ENCODE measurements at regions not wholly inside any gene's neighbourhood (a gene's known extent, or its start where the extent isn't known, plus 50 kb on each side); places are given as distances from the start of the nearest gene placed in this dataset.

DNA sequence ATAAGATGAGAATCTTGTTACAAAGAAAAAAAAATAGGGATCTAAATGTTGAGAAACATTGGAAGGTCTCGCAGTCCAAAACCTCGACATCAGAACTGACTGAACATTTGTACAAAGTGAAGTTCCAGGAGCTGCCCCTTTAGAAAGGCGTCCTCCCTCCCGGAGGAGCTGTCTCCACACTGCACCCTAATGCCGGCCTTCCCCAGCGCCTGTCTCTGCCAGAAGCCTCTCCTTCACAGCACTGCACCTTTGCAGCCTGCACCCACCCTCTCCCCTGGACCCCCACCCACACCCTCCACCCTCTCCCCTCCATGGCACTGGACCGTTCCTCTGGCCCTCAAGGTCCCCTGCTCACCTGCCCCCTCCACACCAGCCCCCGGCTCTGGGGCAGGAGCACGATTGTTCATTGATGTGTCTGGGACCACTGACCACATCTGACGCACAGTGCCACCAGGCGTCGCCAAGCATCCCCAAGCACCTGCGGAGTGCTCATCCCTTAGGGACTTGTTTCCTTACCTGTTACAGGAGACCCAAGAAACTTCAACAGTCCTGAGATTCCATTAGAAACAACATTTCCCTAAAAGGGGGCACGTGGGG, 90.3 kb upstream of the SNTG2 start:
- Histone ChIP-seq H3K4me3 (no peak overlapping the region), H3K27me3 (ENCODE audit: low read depth) (no peaks in the 10 kb centered on the region), H3K36me3 (replicated peaks) (no peaks in the 10 kb centered on the region), H3K4me1 (no peaks in the 10 kb centered on the region), H3K9me3 (no peaks in the 10 kb centered on the region)
- in situ Hi-C loops (cut with MboI; ENCODE audit: low sequenced_read_pairs): no loop called here
- peak in 1 of 2 experiments; percentile 20 for DNase-seq (ENCODE audit: low spot score in 2 of 2)

DNA sequence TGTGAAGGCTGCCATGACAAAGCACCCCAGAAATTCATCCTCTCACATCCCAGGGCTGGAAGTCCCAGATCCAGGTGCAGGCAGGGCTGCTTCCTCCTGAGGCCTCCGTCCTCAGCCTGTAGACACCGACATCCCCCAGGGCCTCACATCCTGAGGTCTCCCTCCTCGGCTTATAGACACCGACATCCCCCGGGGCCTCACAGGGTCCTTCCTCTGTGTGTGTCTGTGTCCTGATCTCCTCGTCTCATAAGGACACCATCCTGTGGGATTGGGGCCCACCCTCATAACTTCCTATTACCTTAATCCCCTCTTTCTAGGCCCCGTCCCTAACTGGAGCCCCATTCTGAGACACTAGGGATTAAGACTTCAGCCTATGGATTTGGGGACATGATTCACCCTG, 92.0 kb upstream of the SNTG2 start:
- DNase-seq (ENCODE audit: low spot score in 2 of 2): no peak
- no peak overlapping the region for H3K4me3 ChIP-seq
- H3K4me1 ChIP-seq: no peaks in the 10 kb centered on the region
- no peaks in the 10 kb centered on the region for H3K27me3 ChIP-seq (ENCODE audit: low read depth)
- H3K36me3 ChIP-seq (replicated peaks): no peaks in the 10 kb centered on the region
- H3K9me3 ChIP-seq: no peaks in the 10 kb centered on the region
- in situ Hi-C loops (cut with MboI; ENCODE audit: low sequenced_read_pairs): no loop called here

DNA sequence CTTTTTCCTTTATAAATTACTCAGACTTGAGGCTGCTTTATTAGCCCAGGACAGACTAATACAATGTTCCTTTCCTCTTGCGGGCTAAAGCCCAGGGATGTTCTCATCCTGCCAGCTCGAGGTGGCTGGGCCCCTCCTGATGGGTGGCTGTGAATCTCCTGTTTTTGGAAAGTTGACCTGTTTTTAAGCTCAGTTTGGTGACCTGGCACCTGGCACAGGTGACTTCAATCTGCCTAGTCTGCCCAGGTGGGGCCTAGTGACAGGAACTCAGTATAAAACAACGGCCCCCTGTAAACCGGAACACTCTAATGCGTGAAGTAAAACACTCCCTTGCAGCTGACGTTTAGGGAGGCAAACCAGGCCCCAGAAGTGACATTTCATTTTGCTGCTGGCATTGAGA, 92.7 kb upstream of the SNTG2 start:
- H3K36me3 ChIP-seq (replicated peaks): no peaks in the 10 kb centered on the region
- DNase-seq (ENCODE audit: low spot score in 2 of 2): no peak
- H3K9me3 ChIP-seq: no peaks in the 10 kb centered on the region
- in situ Hi-C loops (cut with MboI; ENCODE audit: low sequenced_read_pairs): no loop called here
- H3K4me3 ChIP-seq: no peak overlapping the region
- no peaks in the 10 kb centered on the region for H3K27me3 ChIP-seq (ENCODE audit: low read depth)
- H3K4me1 ChIP-seq: no peaks in the 10 kb centered on the region

DNA sequence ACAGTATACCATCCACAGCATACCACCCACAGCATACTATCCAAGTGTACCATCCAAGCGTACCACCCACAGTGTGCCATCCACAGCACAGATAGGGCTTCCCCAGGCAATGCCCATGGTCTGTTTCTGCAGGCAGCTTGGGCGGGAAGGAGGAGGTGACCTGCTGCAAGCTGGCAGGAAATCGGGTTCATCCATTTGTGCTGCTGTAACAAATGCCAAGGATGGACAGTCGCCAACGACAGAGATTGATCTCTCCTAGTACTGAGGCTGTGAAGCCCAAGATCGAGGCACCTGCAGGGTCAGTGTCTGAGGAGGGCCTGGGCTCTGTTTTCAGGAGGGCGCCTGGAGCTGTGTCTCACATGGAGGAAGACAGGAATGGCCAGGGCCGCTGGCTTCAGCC, 93.6 kb upstream of the SNTG2 start:
- no peaks in the 10 kb centered on the region for H3K27me3 ChIP-seq (ENCODE audit: low read depth)

DNA sequence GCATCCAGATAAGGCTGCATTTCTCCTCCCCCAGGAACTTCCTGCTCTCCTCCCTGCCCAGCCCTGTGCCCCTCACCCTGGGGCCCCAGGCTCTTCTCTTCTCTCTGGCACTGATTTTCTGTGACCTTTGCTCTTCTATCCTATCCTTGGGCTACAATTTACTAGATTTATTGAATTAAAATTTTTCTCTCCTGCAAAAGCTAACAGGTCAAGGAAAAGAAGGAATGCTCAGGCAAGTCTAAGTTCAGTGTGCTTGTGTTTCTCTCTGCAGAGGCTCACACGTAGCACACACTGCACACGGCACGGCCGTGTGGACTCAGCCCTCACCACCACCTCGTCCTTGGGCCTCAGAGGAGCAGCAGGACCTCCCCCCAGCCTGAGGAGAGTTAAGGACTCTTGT, 94.2 kb upstream of the SNTG2 start:
- no peaks in the 10 kb centered on the region for H3K4me1 ChIP-seq
- no peak for DNase-seq (ENCODE audit: low spot score in 2 of 2)
- H3K9me3 ChIP-seq: no peaks in the 10 kb centered on the region
- H3K27me3 ChIP-seq (ENCODE audit: low read depth): no peaks in the 10 kb centered on the region
- H3K4me3 ChIP-seq: no peak overlapping the region
- in situ Hi-C loops (cut with MboI; ENCODE audit: low sequenced_read_pairs): no loop called here
- H3K36me3 ChIP-seq (replicated peaks): no peaks in the 10 kb centered on the region

More for the DNA sequence above, 93.6 kb upstream of the SNTG2 start:
- no peak for DNase-seq (ENCODE audit: low spot score in 2 of 2)
- no peaks in the 10 kb centered on the region for H3K36me3 ChIP-seq (replicated peaks)
- H3K4me3 ChIP-seq: no peak overlapping the region
- in situ Hi-C loops (cut with MboI; ENCODE audit: low sequenced_read_pairs): no loop called here
- H3K4me1 ChIP-seq: no peaks in the 10 kb centered on the region
- no peaks in the 10 kb centered on the region for H3K9me3 ChIP-seq

DNA sequence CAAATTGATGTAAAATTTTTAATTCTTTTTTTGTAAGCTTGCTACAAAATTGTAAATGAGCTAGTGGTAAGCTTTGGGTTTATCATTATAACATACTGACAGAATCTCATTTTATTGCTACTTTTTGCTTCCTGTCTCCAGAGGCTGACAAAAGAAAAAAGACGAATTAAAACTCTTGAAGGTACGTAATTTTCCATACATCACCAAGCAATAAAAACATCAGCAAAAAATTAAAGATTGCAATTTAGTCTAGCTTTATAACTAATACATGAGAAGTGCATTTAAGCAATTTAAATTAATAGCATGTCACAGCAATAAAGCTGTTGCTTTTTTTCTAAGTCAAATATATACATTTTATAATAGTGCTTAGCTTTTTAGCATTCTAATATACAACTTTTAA, 94.6 kb upstream of the SNTG2 start:
- Histone ChIP-seq H3K36me3 (replicated peaks) (no peaks in the 10 kb centered on the region), H3K9me3 (no peaks in the 10 kb centered on the region), H3K4me3 (no peak overlapping the region), H3K27me3 (ENCODE audit: low read depth) (no peaks in the 10 kb centered on the region), H3K4me1 (no peaks in the 10 kb centered on the region)
- DNase-seq (ENCODE audit: low spot score in 2 of 2): no peak
- in situ Hi-C loops (cut with MboI; ENCODE audit: low sequenced_read_pairs): no loop called here

DNA sequence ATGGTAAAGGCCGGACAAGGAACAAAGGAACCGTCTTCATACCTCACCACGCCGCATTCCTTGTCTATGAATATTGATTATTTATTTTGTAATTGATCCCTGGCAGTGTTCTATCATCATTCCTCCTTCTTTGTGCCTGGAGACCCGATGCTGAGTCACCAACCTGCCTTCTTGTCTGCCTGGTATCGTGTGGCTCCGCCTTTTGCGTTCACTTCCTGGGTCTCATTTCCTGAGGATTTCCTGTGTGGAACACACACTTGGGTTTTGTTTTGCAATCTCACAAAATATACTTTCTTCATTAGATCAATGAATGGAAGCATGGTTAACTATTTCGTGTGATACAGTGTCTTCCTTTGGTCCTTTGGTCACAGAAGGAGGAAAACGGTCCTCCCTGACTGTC, 95.5 kb upstream of the SNTG2 start:
- Histone ChIP-seq H3K27me3 (ENCODE audit: low read depth) (no peaks in the 10 kb centered on the region), H3K9me3 (no peaks in the 10 kb centered on the region), H3K4me1 (no peaks in the 10 kb centered on the region), H3K36me3 (replicated peaks) (no peaks in the 10 kb centered on the region), H3K4me3 (no peak overlapping the region)
- DNase-seq (ENCODE audit: low spot score in 2 of 2): no peak
- in situ Hi-C loops (cut with MboI; ENCODE audit: low sequenced_read_pairs): no loop called here

DNA sequence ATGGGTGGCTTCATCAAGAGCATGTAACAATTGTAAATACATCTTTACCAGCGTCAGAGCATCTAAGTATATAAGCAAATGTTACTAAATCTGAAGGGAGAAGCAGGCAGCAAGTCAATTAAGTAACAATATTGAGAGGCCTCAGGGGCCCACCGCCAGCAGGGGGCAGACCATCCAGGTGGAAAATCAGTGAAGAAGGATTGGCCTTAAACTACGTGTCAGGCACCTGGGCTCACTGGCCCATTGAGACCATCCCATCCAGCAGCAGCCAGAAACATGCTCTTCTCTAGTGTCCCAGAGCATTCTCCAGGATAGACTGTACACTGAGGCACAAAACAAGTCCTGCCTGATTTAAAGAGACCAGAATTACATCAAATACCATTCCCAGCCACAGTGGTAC, 96.2 kb upstream of the SNTG2 start:
- Histone ChIP-seq H3K4me3 (no peak overlapping the region), H3K9me3 (no peaks in the 10 kb centered on the region), H3K36me3 (replicated peaks) (no peaks in the 10 kb centered on the region), H3K27me3 (ENCODE audit: low read depth) (no peaks in the 10 kb centered on the region), H3K4me1 (no peaks in the 10 kb centered on the region)
- peak; percentile 28 to 79 for DNase-seq (ENCODE audit: low spot score in 2 of 2)
- in situ Hi-C loops (cut with MboI; ENCODE audit: low sequenced_read_pairs): loop anchor here (5.0 kb wide), 1 partner anchor 688 kb away; no protein-coding TSS in a partner anchor

DNA sequence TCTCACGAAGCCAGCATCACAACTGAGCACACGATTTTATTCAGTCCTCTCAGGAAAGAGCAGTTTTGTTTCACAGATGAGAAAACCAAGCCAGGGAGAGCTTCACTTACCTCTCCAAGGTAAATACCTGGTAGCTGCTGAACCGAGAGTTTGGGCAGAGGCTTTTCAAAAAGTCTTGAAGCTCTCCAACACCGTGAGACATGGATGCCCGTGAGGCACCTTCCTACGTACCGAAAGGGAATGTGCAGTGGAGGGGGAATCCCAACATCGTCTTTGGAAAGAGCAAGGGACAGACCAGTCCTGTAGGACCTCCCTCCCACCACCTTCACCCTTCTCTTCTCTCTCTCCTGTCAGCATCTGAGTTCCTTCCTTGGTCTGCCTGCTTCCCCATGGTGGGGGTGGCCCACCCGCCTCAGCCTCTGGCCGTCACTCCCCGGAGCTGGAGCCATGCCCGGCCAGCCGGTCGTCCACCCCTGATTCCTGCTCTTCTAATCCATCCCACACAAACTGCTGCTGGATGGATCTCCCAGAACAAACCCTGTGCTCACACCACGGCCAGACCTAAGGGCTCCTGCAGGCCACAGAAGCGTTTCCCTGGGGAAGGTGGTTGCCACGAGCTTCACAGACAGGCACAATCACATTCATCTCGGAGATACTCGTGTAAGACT, 97.3 kb upstream of the SNTG2 start:
- no peaks in the 10 kb centered on the region for H3K9me3 ChIP-seq
- no peak for DNase-seq (ENCODE audit: low spot score in 2 of 2)
- in situ Hi-C loops (cut with MboI; ENCODE audit: low sequenced_read_pairs): loop anchor here (5.0 kb wide), 1 partner anchor 689 kb away; no protein-coding TSS in a partner anchor
- no peak overlapping the region for H3K4me3 ChIP-seq
- H3K4me1 ChIP-seq: no peaks in the 10 kb centered on the region
- H3K36me3 ChIP-seq (replicated peaks): no peaks in the 10 kb centered on the region
- no peaks in the 10 kb centered on the region for H3K27me3 ChIP-seq (ENCODE audit: low read depth)

DNA sequence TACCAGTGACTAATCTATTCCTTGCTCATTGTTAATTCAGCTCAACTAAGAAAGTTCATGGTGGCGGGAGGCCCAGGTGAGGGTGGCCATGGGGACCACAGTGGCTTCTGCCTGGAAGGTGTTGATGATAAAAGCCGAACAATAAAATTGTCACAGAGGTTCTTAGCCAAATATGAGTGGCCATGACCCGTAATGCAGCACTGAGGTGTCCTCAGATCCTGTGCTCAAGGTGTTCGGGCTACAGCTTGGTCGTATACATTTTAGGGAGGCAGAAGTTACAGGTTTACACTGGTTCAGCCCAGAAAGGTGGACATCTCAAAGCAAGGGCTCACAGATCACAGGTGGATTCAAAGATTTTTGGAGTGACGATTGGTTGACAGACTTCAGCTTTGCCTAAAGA, 98.5 kb upstream of the SNTG2 start:
- in situ Hi-C loops (cut with MboI; ENCODE audit: low sequenced_read_pairs): loop anchor here (5.0 kb wide), 1 partner anchor 690 kb away; no protein-coding TSS in a partner anchor

DNA sequence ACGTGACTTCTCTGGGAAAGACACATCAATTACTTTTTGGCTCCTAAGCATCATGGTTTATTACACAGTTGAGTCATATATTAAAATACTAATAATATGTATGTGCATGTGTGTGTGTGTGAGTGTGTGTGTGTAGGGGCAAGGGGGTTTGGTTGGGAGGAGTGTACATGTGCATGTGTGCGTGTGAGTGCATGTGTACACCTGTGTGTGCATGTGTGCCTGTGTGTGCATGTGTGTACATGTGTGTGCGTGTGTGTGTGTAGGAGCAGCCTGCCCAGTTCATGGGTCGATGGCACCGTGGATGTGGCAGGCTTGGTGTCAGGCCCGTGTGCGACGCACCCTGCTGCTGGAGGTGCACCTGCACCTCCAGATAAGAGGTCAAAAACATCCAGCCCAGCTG, 99.0 kb upstream of the SNTG2 start:
- Histone ChIP-seq H3K9me3 (no peaks in the 10 kb centered on the region), H3K27me3 (ENCODE audit: low read depth) (no peaks in the 10 kb centered on the region), H3K4me3 (no peak overlapping the region), H3K4me1 (no peaks in the 10 kb centered on the region), H3K36me3 (replicated peaks) (no peaks in the 10 kb centered on the region)
- no peak for DNase-seq (ENCODE audit: low spot score in 2 of 2)
- in situ Hi-C loops (cut with MboI; ENCODE audit: low sequenced_read_pairs): loop anchor here (5.0 kb wide), 1 partner anchor 691 kb away; no protein-coding TSS in a partner anchor

More for the DNA sequence above, 98.5 kb upstream of the SNTG2 start:
- Histone ChIP-seq H3K4me3 (no peak overlapping the region), H3K27me3 (ENCODE audit: low read depth) (no peaks in the 10 kb centered on the region), H3K36me3 (replicated peaks) (no peaks in the 10 kb centered on the region), H3K9me3 (no peaks in the 10 kb centered on the region), H3K4me1 (no peaks in the 10 kb centered on the region)
- no peak for DNase-seq (ENCODE audit: low spot score in 2 of 2)

DNA sequence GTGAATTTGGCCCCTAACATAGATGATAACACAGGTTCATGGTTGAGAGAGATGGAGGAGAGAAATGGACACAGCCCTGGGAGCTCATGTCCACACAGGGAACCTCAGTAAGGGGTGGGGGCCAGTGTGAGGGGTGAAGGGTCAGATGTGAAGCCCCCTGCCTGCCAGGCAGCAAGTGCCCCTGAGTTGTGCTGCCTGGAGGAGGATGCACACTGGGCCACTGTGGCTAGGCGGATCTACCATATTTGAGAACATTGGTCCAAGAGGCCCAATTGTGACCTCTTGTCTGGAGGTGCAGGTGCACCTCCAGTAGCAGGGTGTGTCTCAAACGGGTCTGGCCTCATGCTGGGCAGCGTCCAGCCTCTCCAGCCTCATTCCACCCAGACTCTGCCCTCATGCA, 99.6 kb upstream of the SNTG2 start:
- H3K27me3 ChIP-seq (ENCODE audit: low read depth): no peaks in the 10 kb centered on the region
- H3K36me3 ChIP-seq (replicated peaks): no peaks in the 10 kb centered on the region
- in situ Hi-C loops (cut with MboI; ENCODE audit: low sequenced_read_pairs): loop anchor here (5.0 kb wide), 1 partner anchor 691 kb away; no protein-coding TSS in a partner anchor
- H3K4me1 ChIP-seq: no peaks in the 10 kb centered on the region
- no peak for DNase-seq (ENCODE audit: low spot score in 2 of 2)
- no peak overlapping the region for H3K4me3 ChIP-seq
- H3K9me3 ChIP-seq: no peaks in the 10 kb centered on the region

DNA sequence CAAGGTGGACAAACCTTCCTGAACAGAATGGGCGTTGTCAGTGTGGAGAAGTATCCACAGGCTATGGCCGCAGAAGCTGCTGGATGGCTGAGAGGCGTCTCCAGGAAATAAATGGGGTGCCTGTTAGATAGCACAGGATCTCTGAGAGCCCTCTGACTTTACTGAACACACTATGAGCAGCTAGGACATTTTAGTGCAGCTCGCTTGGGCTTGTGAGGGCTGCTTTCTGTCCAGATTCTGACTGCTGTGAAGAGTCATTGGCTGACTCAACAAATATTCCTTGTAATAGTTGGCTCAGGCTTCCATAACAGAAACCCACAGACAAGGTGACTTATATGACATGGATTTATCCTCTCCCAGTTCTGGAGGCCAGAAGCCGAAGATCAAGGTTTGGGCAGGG, 100.2 kb upstream of the SNTG2 start:
- DNase-seq (ENCODE audit: low spot score in 2 of 2): no peak
- in situ Hi-C loops (cut with MboI; ENCODE audit: low sequenced_read_pairs): loop anchor here (5.0 kb wide), 1 partner anchor 692 kb away; no protein-coding TSS in a partner anchor
- Histone ChIP-seq H3K4me3 (no peak overlapping the region), H3K27me3 (ENCODE audit: low read depth) (no peaks in the 10 kb centered on the region), H3K4me1 (no peaks in the 10 kb centered on the region), H3K9me3 (no peaks in the 10 kb centered on the region), H3K36me3 (replicated peaks) (no peaks in the 10 kb centered on the region)

DNA sequence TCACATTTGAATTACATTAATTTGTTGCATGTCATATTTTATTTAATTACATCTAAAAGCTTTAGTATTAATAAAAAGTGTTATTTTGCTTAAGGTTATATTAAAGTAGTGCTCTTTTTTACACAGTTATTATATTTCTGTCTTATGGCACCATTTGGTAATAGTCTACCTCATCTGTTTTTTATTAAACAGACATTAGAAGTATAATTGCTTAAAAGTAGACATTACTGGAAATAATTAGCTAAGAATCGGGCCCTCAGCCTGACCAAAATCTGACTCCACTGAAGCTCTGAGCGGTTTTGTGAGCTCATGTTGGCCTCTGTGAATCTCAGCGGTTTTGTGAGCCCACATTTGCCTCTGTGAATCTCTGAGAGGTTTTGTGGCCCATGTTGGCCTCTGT, 102.5 kb upstream of the SNTG2 start:
- in situ Hi-C loops (cut with MboI; ENCODE audit: low sequenced_read_pairs): no loop called here
- Histone ChIP-seq H3K27me3 (ENCODE audit: low read depth) (no peaks in the 10 kb centered on the region), H3K36me3 (replicated peaks) (no peaks in the 10 kb centered on the region), H3K9me3 (no peaks in the 10 kb centered on the region), H3K4me3 (no peak overlapping the region), H3K4me1 (no peaks in the 10 kb centered on the region)
- no peak for DNase-seq (ENCODE audit: low spot score in 2 of 2)

All from HAP-1 (cell line).